NCI-H2029 (cell line): ENCODE measurements at regions not wholly inside any gene's neighbourhood (a gene's known extent, or its start where the extent isn't known, plus 50 kb on each side); places are given as distances from the start of the nearest gene placed in this dataset.
A peak's percentile ranks its signal among the peaks of the same experiment; 100 is the strongest.

Source experiments
- DNase-seq: peaks from one replicate; lab custom pipeline; 2025; lab: John Stamatoyannopoulos, UW

DNA sequence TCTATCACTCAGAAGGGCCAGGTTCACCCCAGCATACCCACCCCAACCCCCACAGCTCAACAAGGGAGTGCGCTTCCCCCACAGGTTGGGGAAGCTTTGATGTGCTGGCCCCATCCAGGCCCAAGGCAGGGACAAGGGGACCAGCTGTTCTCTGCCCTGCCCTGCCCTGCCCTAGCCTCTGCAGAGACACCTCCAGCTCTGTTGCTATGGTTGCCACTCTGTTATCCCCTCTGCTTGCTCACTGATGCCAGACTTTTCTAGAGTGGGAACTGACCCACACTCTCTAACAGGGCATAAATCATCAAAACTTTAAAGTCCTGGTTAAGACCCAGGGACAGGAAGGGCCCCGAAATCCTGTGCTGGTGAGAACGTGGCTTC lies 50.4 kb upstream of the ENPP7 start:
- no peak for DNase-seq

GRCh38 chr17:79679631-79680317 lies 51.0 kb upstream of the ENPP7 start:
- DNase-seq: no peak

- DNase-seq: no peak
These were observed 51.9 kb upstream of the ENPP7 start for GRCh38 chr17:79678736-79679255.

DNA sequence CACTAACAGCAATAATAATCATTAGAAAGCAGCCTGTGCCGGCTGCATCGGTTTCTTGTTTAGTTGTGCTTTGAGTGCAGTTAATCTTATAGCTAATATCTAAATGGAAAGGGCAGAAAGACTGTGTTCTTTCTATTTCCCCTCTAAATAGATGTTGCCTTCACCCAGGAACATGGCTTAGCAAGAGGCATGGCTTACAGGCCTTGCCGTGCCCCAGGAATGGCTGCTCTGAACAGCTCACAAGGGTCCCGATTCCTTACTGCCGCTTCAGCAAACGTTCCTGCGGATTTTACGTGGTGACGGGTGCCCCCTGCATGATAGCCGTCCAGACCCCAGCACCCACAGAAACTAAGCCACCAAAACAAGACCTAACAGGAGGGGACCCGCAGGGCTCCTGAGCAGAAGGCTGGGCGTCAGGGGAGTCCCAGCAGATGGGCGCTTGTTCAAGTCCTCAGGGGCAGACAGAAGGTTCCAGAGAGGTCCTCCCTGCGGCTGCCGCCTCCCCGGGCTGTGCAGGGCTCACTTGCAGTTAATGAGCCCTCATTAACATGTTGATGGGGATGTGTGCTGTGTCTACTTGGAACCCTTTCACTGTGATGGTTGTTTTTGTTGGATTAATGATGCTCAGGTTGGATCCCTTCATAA lies 52.5 kb upstream of the ENPP7 start:
- no peak for DNase-seq

- no peak for DNase-seq
These were observed 53.1 kb upstream of the ENPP7 start for GRCh38 chr17:79677646-79678045.

DNA sequence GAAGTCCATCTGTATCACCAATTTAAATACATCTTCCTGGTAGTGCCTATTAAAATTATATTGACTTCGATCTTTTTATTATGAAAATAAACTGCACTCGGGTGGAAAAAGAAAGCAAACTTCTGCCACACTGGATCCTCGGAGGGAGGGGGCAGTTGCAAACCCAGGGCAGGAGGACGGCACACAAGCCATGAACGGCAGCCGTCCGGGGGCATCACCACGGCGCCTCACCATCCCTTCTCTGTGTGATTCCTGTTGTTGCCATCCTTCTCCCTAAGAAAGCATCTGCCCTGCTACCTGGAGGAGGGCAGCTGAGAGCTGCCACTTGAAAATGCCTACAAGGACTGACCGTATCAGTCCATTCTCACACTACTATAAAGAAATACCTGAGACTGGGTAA lies 53.9 kb upstream of the ENPP7 start:
- DNase-seq: no peak

- DNase-seq: no peak
These were observed 55.4 kb upstream of the ENPP7 start for GRCh38 chr17:79675413-79675725.

GRCh38 chr17:79674506-79675412 lies 56.0 kb upstream of the ENPP7 start:
- DNase-seq: no peak

DNA sequence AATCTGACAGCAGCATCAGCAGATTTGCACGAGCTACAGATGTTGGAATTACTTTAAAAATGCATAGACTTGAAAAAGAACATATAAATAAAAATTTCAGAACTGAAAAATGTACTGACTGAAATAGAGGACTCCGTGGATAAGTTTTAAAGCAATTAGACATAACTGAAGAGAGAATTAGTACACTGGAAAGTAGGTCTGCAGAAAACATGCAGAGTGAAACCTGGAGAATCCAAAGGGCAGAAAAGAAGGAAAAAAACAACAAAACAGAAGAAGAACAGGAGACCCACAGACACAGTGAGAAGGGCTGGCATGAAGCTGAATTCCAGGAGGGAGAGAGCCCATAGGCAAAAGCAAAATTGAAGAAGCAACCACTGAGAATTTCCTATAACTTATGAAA lies 57.2 kb upstream of the ENPP7 start:
- DNase-seq: no peak

DNA sequence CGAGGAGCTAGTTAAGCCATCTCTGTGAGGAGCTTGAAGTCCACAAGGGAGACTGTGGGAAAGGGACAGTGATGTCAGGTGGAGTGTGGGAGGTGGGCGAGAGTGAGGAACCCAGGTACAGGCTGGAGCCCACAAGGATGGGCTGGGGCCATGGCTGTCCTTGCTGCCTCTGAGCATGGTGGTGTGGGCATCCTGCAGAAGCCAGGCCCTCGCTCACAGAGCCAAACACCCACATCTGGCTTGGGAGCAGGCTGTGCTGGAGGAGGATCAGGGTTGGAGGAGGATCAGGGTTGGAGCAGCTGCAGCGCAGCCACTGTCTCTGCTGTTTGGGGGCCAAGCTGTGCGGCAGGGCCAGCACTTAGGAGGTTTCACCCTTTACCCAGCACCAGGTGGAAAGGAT lies 58.2 kb upstream of the ENPP7 start:
- DNase-seq: no peak

GRCh38 chr17:79671085-79671694 lies 59.6 kb upstream of the ENPP7 start:
- DNase-seq: no peak

DNA sequence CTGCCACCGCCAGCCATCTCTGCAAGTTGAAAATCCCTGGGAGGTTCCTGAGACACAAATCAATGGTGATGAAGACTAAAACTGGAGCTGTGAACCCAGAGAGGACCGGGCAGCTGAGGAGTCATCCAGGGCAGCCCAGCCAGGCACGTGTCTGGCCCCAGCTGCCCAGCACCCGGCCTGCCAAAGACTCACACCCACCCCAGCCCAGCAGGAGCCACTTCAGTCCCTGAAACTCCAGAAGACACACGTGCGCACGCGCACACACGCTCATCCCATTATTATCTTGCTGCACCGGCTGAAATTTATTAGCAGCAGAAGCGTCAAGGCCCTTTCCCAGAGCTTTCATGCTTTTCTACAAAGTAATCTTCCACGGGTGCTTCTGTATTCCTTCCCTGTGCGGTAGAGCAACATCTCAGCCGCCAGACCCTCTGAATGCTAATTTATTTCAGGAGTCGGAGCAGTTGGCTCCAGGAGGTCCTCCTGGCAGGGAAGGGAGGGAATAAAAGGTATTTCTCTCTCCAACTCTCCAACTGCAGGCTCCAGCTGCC lies 59.8 kb upstream of the RBFOX3 start:
- no peak for DNase-seq

DNA sequence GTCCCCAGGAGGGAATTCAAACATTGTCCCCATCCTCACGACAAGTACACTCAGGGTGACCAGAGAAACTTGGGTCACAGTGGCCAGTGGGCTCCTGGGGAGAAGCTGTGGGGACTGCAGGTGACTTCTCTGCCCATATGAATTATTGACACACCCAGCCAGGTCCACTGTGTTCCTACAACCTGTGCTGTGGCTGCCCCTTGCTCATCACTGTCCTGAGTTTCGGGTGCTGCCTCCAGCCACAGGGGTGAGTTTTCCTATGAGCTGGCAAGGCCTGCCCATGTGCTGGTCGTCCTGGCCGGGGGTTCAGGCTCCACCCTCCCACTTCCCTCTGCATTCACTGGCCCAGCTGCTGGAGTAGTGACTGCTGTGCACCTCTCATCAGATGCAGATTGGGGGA lies 59.0 kb upstream of the RBFOX3 start:
- no peak for DNase-seq

GRCh38 chr17:79668344-79669250 lies 57.7 kb upstream of the RBFOX3 start:
- DNase-seq: no peak

- DNase-seq: no peak
These were observed 56.9 kb upstream of the RBFOX3 start for GRCh38 chr17:79667746-79668145.

DNA sequence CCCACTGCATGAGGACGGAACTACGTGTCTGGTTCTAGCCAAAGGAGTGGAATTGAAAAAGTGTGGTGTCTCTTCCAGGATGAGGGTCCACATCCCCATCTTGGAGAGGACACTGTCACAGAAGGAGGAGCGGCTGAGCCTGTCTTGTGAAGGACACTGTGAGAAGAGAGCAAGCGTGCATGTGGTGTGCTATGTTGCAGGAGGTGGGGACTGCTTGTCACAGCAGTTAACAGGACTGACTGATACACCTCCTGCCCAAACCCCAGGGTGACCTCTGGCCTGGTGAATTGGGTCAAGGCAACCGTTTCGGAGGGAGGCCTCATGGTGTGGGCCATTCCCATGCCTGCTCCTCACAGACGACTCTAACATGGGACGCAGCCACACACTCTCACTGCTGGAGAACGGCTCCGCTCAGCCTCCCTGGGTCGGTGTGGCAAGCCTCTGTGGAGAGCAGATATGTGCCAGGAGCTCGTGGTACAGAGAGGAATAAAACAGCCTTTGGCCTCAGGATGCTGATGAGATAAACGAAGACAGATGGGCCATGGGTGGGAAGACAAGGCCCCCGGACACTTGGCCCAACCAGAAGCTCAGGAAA lies 56.4 kb upstream of the RBFOX3 start:
- no peak for DNase-seq

GRCh38 chr17:79666111-79666510 lies 55.3 kb upstream of the RBFOX3 start:
- DNase-seq: no peak

GRCh38 chr17:79664930-79665737 lies 54.3 kb upstream of the RBFOX3 start:
- DNase-seq: peak; percentile 52

DNA sequence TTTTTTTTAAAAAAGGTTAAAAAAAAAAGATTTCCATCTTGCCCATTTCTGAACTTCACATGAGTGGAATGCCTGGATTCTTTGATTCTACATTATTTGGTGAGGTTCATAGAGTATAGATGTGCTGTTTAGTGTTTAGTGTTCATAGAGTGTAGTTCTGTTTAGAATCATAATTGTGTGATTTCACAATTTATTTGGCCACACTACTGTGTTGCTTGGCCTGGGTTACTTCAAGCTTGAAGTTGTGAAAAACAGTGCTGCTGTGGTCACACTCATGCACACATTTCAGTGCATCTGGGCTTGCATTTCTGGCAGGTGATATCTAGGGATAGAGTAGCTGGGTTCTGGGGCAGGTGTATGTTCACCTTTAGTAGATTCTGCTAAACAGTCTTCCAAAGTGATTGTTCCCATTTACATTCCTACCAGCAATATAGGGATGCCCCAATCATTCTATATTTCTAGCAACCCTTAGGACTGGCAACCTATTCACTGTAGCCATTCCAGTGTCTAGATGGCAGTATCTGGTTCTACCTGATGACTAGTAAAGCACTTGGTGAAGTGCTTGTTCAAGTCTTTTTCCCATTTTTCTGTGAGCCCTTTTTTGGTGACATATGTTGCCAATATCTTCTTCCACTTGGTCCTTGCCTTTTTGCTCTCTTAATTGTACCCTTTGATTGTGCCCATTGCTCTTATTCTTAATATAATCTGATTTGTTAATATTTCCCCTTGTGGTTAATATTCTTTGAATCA lies 50.6 kb upstream of the RBFOX3 start:
- DNase-seq: no peak
